ENCODE measurements at regions not wholly inside any gene's neighbourhood (a gene's known extent, or its start where the extent isn't known, plus 50 kb on each side); places are given as distances from the start of the nearest gene placed in this dataset.

DNA sequence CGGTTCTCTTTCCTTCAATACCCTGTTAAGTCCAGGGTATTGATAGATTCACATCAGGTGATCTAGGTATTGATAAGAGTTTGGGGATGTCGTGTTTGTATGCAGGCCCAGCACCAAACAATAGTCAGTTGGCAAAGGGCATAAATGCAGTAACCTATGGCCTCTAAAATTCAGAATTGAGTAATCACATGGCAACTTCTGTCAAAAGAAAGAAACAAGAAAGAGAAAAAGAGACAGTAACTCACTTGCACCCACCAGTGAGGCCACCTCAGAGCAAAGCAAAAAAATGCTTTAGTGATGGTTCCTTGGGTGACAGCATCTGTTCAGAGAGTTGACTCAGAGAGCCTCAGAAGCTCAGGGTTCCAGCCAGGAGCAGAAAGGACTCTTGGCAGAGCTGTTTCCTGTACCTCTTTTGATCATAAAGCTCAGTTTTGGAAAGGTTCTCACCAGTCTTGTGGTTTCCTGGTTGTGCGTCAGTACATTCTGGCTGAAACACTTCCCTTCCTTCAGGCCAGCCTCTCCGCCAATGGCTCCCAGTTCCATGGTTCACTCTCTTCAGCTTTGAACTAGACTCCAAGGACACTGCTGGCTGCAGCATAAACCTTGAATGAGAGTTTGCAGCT, 70.1 kb upstream of the GORAB start:
- TF ChIP-seq, protein P1, sequence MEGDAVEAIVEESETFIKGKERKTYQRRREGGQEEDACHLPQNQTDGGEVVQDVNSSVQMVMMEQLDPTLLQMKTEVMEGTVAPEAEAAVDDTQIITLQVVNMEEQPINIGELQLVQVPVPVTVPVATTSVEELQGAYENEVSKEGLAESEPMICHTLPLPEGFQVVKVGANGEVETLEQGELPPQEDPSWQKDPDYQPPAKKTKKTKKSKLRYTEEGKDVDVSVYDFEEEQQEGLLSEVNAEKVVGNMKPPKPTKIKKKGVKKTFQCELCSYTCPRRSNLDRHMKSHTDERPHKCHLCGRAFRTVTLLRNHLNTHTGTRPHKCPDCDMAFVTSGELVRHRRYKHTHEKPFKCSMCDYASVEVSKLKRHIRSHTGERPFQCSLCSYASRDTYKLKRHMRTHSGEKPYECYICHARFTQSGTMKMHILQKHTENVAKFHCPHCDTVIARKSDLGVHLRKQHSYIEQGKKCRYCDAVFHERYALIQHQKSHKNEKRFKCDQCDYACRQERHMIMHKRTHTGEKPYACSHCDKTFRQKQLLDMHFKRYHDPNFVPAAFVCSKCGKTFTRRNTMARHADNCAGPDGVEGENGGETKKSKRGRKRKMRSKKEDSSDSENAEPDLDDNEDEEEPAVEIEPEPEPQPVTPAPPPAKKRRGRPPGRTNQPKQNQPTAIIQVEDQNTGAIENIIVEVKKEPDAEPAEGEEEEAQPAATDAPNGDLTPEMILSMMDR (IDR thresholded peaks at IDR 0.05; ENCODE audit: low read depth, low read length), result no peak
- Histone ChIP-seq H3K36me3 (no peaks in the 10 kb centered on the region), H3K27me3 (ENCODE audit: insufficient read depth, low read depth, severe bottlenecking) (no peaks in the 10 kb centered on the region), H3K9me3 (ENCODE audit: severe bottlenecking) (no peaks in the 10 kb centered on the region), H3K4me3 (ENCODE audit: low read depth, low read length) (no peak overlapping the region), H3K27ac (no peak overlapping the region)
- DNase-seq, result no peak

DNA sequence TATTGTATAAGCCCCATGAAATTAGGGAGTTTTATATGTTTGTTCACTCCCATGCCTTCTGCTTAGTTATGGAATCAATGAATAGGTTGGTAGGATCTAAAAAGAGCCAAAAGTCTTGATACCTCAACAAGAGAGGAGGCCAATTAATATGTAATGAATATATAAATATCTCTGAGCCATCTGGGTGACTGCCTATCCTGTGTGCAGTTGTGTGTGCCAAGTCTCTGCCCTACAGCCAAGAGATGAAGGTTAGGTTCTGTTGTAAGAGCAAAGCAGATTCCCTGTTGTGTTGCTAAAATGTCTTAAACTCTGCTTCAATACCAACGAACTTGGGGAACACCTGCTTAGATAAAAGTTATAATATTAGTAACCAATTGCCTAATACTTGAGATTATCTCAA, 61.8 kb upstream of the GORAB start:
- H3K27me3 ChIP-seq (ENCODE audit: insufficient read depth, low read depth, severe bottlenecking), result no peaks in the 10 kb centered on the region
- TF ChIP-seq, protein P1 (IDR thresholded peaks at IDR 0.05; ENCODE audit: low read depth, low read length), result no peak
- H3K9me3 ChIP-seq (ENCODE audit: severe bottlenecking), result no peaks in the 10 kb centered on the region
- no peak for DNase-seq
- no peak overlapping the region for H3K4me3 ChIP-seq (ENCODE audit: low read depth, low read length)
- H3K36me3 ChIP-seq, result no peaks in the 10 kb centered on the region
- H3K27ac ChIP-seq, result no peak overlapping the region

DNA sequence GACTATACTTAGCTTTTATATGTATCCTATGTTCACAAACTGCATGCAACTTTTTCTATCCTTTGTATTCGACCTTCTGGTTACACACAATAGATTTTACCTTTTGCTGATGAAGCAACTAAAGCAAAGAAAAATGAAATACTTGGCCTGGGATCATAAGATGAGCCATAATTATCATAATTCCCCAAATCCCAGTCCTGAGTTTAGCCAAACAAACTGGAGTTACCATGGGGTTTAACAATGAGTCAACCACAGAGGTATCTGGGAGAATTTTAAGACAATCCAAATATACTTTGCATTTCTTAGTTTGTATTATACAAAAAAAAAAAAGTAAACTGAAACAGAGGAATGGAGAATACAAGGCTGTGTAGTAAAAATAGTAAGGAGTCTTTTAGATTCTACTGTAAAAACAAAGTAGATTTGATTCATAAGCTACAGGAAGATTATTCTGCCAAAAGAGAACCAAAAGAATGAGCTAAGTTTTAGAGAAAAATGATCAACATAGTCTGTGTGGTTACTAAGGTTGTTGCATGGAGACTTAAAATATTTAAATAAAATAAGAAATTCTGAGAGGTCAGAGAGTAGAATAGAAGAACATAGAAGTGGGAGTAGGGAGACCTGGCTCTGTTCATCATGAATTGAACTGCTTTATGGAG, 60.4 kb upstream of the GORAB start:
- TF ChIP-seq, protein P1 (IDR thresholded peaks at IDR 0.05; ENCODE audit: low read depth, low read length), result no peak
- no peak for DNase-seq

DNA sequence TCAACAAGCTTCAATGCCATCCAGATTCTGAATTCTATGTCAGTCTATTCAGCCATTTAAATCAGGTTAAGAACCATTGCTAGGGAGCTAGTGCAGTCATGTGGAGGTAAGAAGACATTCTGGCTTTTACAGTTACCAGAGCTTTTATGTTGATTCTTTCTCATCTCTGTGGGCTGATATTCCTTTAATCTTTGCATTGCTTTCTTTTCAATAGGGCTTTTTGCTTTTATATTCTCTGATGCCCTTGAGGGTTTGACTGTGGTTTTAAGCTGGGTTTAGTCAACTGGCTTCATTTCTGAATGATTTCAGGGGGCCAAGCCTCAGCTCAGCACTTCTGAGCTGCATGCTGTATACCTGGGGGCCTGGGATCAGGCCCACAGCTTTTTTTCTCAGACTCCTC, 51.0 kb upstream of the GORAB start:
- no peak overlapping the region for H3K4me3 ChIP-seq (ENCODE audit: low read depth, low read length)
- H3K36me3 ChIP-seq, result no peaks in the 10 kb centered on the region

More for the DNA sequence above, 60.4 kb upstream of the GORAB start:
- no peaks in the 10 kb centered on the region for H3K27me3 ChIP-seq (ENCODE audit: insufficient read depth, low read depth, severe bottlenecking)
- no peaks in the 10 kb centered on the region for H3K9me3 ChIP-seq (ENCODE audit: severe bottlenecking)
- no peaks in the 10 kb centered on the region for H3K36me3 ChIP-seq
- no peak overlapping the region for H3K27ac ChIP-seq
- no peak overlapping the region for H3K4me3 ChIP-seq (ENCODE audit: low read depth, low read length)

More for the DNA sequence above, 51.0 kb upstream of the GORAB start:
- Histone ChIP-seq H3K9me3 (ENCODE audit: severe bottlenecking) (no peaks in the 10 kb centered on the region), H3K27ac (no peak overlapping the region), H3K27me3 (ENCODE audit: insufficient read depth, low read depth, severe bottlenecking) (no peaks in the 10 kb centered on the region)
- DNase-seq, result no peak
- TF ChIP-seq, protein P1 (IDR thresholded peaks at IDR 0.05; ENCODE audit: low read depth, low read length), result no peak
